HCT116 (cell line): ENCODE measurements at regions not wholly inside any gene's neighbourhood (a gene's known extent, or its start where the extent isn't known, plus 50 kb on each side); places are given as distances from the start of the nearest gene placed in this dataset.

Experiments used
- ATAC-seq: fragments of 200-7000 bp; cut with Tn5 transposase; 2 replicates; pipeline ENCODE4 v1.9.1; 2020; ENCODE audit warnings: mild to moderate bottlenecking, moderate library complexity
- BruUV-seq: library from RNA; stranded (reverse); fragments of 400-500 nt; replicated peaks from 2 replicates; lab custom pipeline; 2021; lab: Mats Ljungman, UMichigan
- CTCF ChIA-PET: fragments of 300-600 bp; sonication (Branson Sonifier 250); formaldehyde crosslinking; loops from one replicate; lab custom pipeline; 2021; ENCODE audit warnings: antibody characterized with exemption; lab: Charles Lee
- POLR2A ChIA-PET: fragments of 300-600, 350-600 bp; sonication (Branson Sonifier 250); formaldehyde crosslinking; loops from one replicate; lab custom pipeline; 2021; ENCODE audit warnings: antibody characterized with exemption; lab: Charles Lee
- RAD21 ChIA-PET, 2 experiments: fragments of 300-600 bp; sonication (Branson Sonifier 250); formaldehyde crosslinking; loops; one replicate each; lab custom pipeline; 2023; ENCODE audit warnings: low total read pairs in 2 of 2; ENCODE audit not compliant: uncharacterized antibody in 2 of 2, unreplicated experiment in 2 of 2, low non-redundant PET in 1 of 2; lab: Charles Lee
- DNase-seq: peaks from one replicate; pipeline ENCODE4 v3.0.0-alpha.2; 2010; ENCODE audit warnings: low read depth, low spot score
- H2AFZ ChIP-seq: fragments of 200-600 bp; shearing (Covaris generic), sonication (generic); 2 replicates; pipeline ENCODE4 v1.6.1; 2017; ENCODE audit warnings: low read depth, mixed run types, mixed read lengths, antibody characterized with exemption, low read length; ENCODE audit not compliant: poor library complexity, severe bottlenecking
- H3K27ac ChIP-seq: 2 replicates; pipeline ENCODE4 v1.5.1; 2012; ENCODE audit warnings: low read depth, low read length
- H3K27me3 ChIP-seq: fragments of 200-600 bp; sonication (generic); 2 replicates; pipeline ENCODE4 v1.6.1; 2016; ENCODE audit warnings: mixed run types, low read length, mixed read lengths; ENCODE audit not compliant: insufficient read depth
- H3K36me3 ChIP-seq, 2 experiments: fragments of 200-500 bp in 1 of 2; fragments of 200-600 bp in 1 of 2; sonication (Bioruptor generic) in 1 of 2; sonication (generic) in 1 of 2; 2 replicates each; pipeline versions ENCODE4 v1.5.1 to v1.6.1; 2014 to 2016; ENCODE audit warnings: low read length in 2 of 2, inconsistent platforms in 1 of 2, mixed read lengths in 1 of 2, mixed run types in 1 of 2; ENCODE audit not compliant: insufficient read depth in 2 of 2, control insufficient read depth in 1 of 2
- H3K4me1 ChIP-seq, 2 experiments: fragments of 200-600 bp in 1 of 2; sonication (generic) in 1 of 2; 2 replicates each; pipeline versions ENCODE4 v1.5.1 to v1.6.1; 2012 to 2017; ENCODE audit warnings: low read length in 2 of 2, inconsistent platforms in 1 of 2, mild to moderate bottlenecking in 1 of 2, mixed read lengths in 1 of 2, mixed run types in 1 of 2, moderate library complexity in 1 of 2; ENCODE audit not compliant: insufficient read depth in 2 of 2, control insufficient read depth in 1 of 2
- H3K4me2 ChIP-seq: fragments of 200-600 bp; sonication (generic); 2 replicates; pipeline ENCODE4 v1.6.1; 2017; ENCODE audit warnings: mixed run types, low read length, mixed read lengths
- H3K4me3 ChIP-seq, 2 experiments: fragments of 200-600 bp in 1 of 2; sonication (generic) in 1 of 2; replicated peaks in 1 of 2; 2 replicates each; pipeline ENCODE4 v1.5.1; 2011 to 2016; ENCODE audit warnings: low read length in 2 of 2, control low read depth in 1 of 2, low read depth in 1 of 2, mild to moderate bottlenecking in 1 of 2, mixed read lengths in 1 of 2, mixed run types in 1 of 2
- H3K79me2 ChIP-seq: fragments of 200-600 bp; sonication (generic); 2 replicates; pipeline ENCODE4 v1.6.1; 2017; ENCODE audit warnings: mild to moderate bottlenecking, mixed run types, low read length, moderate library complexity, mixed read lengths; ENCODE audit not compliant: insufficient read depth
- H3K9ac ChIP-seq: fragments of 200-600 bp; sonication (generic); 2 replicates; pipeline ENCODE4 v1.6.1; 2016; ENCODE audit warnings: low read length, mixed read lengths
- H3K9me2 ChIP-seq: fragments of 200-600 bp; sonication (generic), shearing (Covaris generic); 2 replicates; pipeline ENCODE4 v1.6.1; 2017; ENCODE audit warnings: mixed run types, mild to moderate bottlenecking, moderate library complexity; ENCODE audit not compliant: insufficient read depth
- H3K9me3 ChIP-seq, 2 experiments: fragments of 200-500 bp in 1 of 2; fragments of 200-600 bp in 1 of 2; sonication (Bioruptor generic) in 1 of 2; sonication (generic) in 1 of 2; 2 replicates each; pipeline ENCODE4 v1.6.1; 2014 to 2017; ENCODE audit warnings: low read length in 2 of 2, mixed read lengths in 2 of 2, inconsistent platforms in 1 of 2, low read depth in 1 of 2, mild to moderate bottlenecking in 1 of 2, mixed run types in 1 of 2, moderate library complexity in 1 of 2; ENCODE audit not compliant: control insufficient read depth in 1 of 2, insufficient read depth in 1 of 2
- H4K20me1 ChIP-seq: fragments of 200-600 bp; sonication (generic), shearing (Covaris generic); 2 replicates; pipeline ENCODE4 v1.6.1; 2017; ENCODE audit warnings: mixed run types, mild to moderate bottlenecking, moderate library complexity; ENCODE audit not compliant: insufficient read depth
- CBX3 ChIP-seq: IDR thresholded peaks from 2 replicates; pipeline ENCODE4 v1.6.1; 2012; ENCODE audit warnings: low read depth
- CEBPB ChIP-seq: IDR thresholded peaks from 2 replicates; pipeline ENCODE4 v1.6.1; 2012; ENCODE audit warnings: low read depth
- CTCF ChIP-seq, 3 experiments: fragments of 200-600 bp in 1 of 3; sonication (generic) in 1 of 3; IDR thresholded peaks in 2 of 3; conservative IDR thresholded peaks in 1 of 3; 2 replicates each; pipeline ENCODE4 v1.5.1; 2012 to 2017; ENCODE audit warnings: low read depth in 2 of 3, low read length in 2 of 3, antibody characterized with exemption in 1 of 3, borderline replicate concordance in 1 of 3, control low read depth in 1 of 3, mild to moderate bottlenecking in 1 of 3, mixed read lengths in 1 of 3, mixed run types in 1 of 3, moderate library complexity in 1 of 3; ENCODE audit not compliant: insufficient read depth in 1 of 3
- ELF1 ChIP-seq: IDR thresholded peaks from 2 replicates; pipeline ENCODE4 v1.6.1; 2012; ENCODE audit warnings: low read depth, borderline replicate concordance
- EZH2 ChIP-seq: fragments of 200-600 bp; sonication (generic); IDR thresholded peaks from 2 replicates; pipeline ENCODE4 v1.6.1; 2017; ENCODE audit warnings: antibody characterized with exemption, mixed run types
- EZH2phosphoT487 ChIP-seq: fragments of 200-600 bp; IDR thresholded peaks from 2 replicates; pipeline ENCODE4 v1.6.1; 2018; ENCODE audit warnings: antibody characterized with exemption, borderline replicate concordance
- JUND ChIP-seq: IDR thresholded peaks from 2 replicates; pipeline ENCODE4 v1.6.1; 2012
- POLR2A ChIP-seq: IDR thresholded peaks from 2 replicates; pipeline ENCODE4 v1.7.0; 2011; ENCODE audit warnings: borderline replicate concordance; ENCODE audit not compliant: insufficient read depth, insufficient read length; ENCODE audit errors: extremely low read depth
- POLR2AphosphoS5 ChIP-seq: IDR thresholded peaks from 2 replicates; pipeline ENCODE4 v1.6.1; 2011; ENCODE audit warnings: mild to moderate bottlenecking, low read depth, low read length, moderate library complexity
- RAD21 ChIP-seq: IDR thresholded peaks from 2 replicates; pipeline ENCODE4 v1.6.1; 2012; ENCODE audit warnings: low read depth, mild to moderate bottlenecking
- REST ChIP-seq: IDR thresholded peaks from 2 replicates; pipeline ENCODE4 v1.6.1; 2012; ENCODE audit warnings: low read depth
- SP1 ChIP-seq: IDR thresholded peaks from 2 replicates; pipeline ENCODE4 v1.6.1; 2012; ENCODE audit warnings: low read depth
- SRF ChIP-seq: IDR thresholded peaks from 2 replicates; pipeline ENCODE4 v1.6.1; 2012; ENCODE audit warnings: low read depth
- TCF7L2 ChIP-seq: IDR thresholded peaks from 2 replicates; pipeline ENCODE4 v1.7.0; 2011; ENCODE audit warnings: borderline replicate concordance, inconsistent platforms; ENCODE audit not compliant: insufficient read depth, insufficient read length; ENCODE audit errors: extremely low read depth
- YY1 ChIP-seq: IDR thresholded peaks from 2 replicates; pipeline ENCODE4 v1.6.1; 2011; ENCODE audit warnings: low read length, low read depth, moderate library complexity, mild to moderate bottlenecking; ENCODE audit not compliant: insufficient replicate concordance; ENCODE audit errors: extremely low read depth
- ZFX ChIP-seq: fragments of 450-650 bp; IDR thresholded peaks from 2 replicates; pipeline ENCODE4 v1.6.1; 2017
- ZNF274 ChIP-seq: fragments of 200-500 bp; sonication (Bioruptor generic); IDR thresholded peaks from 2 replicates; pipeline ENCODE4 v1.6.1; 2014; ENCODE audit warnings: mild to moderate bottlenecking, low read depth, low read length, inconsistent platforms
- intact Hi-C: fragments of 100-400 bp; cut with micrococcal nuclease; formaldehyde crosslinking; loops from 2 replicates; pipeline ENCODE4 v1.10.0; 2022
- TF ChIP-seq, protein P1 (sequence below): IDR thresholded peaks from 2 replicates; pipeline ENCODE4 v1.6.1; 2011; ENCODE audit warnings: mild to moderate bottlenecking, low read length, moderate library complexity; ENCODE audit not compliant: insufficient replicate concordance; ENCODE audit errors: extremely low read depth
- TF ChIP-seq, protein P2 (sequence below): IDR thresholded peaks from 2 replicates; pipeline ENCODE4 v1.6.1; 2012

DNA sequence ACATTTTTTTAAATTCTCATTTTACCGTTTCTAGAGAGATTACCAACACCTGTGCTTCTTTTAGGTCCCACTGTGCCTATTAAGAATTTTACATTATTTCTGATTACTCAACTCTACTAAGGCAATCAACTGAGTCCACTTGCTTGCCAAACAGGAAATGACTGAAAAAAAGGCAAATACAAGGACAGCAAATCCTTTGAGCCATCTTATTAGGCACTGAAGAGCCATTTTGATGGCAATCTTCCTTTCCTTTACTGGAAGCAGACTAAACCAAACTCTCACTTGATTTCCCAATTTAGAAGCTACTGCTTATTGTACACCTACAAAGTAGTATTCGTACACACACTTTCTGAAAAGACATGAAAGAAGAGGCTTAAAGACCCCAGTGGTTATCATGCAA is 121.4 kb upstream of the COL3A1 start:
- Histone ChIP-seq H2AFZ (no peak overlapping the region), H3K4me3 (no peak overlapping the region), H3K4me1 (no peaks in the 10 kb centered on the region), H3K79me2 (no peaks in the 10 kb centered on the region), H3K9me2 (no peaks in the 10 kb centered on the region), H3K27me3 (no peaks in the 10 kb centered on the region), H3K4me2 (no peak overlapping the region), H3K9ac (no peak overlapping the region), H3K27ac (no peak overlapping the region), H3K36me3 (no peaks in the 10 kb centered on the region), H3K9me3 (no peaks in the 10 kb centered on the region), H4K20me1 (no peaks in the 10 kb centered on the region)
- TF ChIP-seq EZH2 (no peak), ZNF274 (no peak), CTCF (IDR thresholded peaks at IDR 0.05 in 2 of 3, conservative IDR thresholded peaks at IDR 0.05 in 1 of 3; ENCODE audit: borderline replicate concordance in 1 of 3, insufficient read depth in 1 of 3, low read depth in 2 of 3, low read length in 2 of 3) (no peak), POLR2AphosphoS5 (no peak), CEBPB (no peak), ZFX (no peak), CBX3 (no peak), ELF1 (no peak), POLR2A (no peak), RAD21 (no peak), YY1 (no peak), EZH2phosphoT487 (no peak), SP1 (no peak), SRF (no peak), REST (no peak), TCF7L2 (no peak), JUND (no peak)
- TF ChIP-seq, protein P1, sequence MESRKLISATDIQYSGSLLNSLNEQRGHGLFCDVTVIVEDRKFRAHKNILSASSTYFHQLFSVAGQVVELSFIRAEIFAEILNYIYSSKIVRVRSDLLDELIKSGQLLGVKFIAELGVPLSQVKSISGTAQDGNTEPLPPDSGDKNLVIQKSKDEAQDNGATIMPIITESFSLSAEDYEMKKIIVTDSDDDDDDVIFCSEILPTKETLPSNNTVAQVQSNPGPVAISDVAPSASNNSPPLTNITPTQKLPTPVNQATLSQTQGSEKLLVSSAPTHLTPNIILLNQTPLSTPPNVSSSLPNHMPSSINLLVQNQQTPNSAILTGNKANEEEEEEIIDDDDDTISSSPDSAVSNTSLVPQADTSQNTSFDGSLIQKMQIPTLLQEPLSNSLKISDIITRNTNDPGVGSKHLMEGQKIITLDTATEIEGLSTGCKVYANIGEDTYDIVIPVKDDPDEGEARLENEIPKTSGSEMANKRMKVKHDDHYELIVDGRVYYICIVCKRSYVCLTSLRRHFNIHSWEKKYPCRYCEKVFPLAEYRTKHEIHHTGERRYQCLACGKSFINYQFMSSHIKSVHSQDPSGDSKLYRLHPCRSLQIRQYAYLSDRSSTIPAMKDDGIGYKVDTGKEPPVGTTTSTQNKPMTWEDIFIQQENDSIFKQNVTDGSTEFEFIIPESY = no peak
- TF ChIP-seq, protein P2, sequence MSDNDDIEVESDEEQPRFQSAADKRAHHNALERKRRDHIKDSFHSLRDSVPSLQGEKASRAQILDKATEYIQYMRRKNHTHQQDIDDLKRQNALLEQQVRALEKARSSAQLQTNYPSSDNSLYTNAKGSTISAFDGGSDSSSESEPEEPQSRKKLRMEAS = no peak
- RAD21 ChIA-PET = no interaction called here
- intact Hi-C loops = no loop called here
- DNase-seq = no peak
- CTCF ChIA-PET = no interaction called here
- POLR2A ChIA-PET = no interaction called here
- no peak for ATAC-seq
- BruUV-seq = no TSS peak
